HEK293 (cell line): ENCODE measurements at regions not wholly inside any gene's neighbourhood (a gene's known extent, or its start where the extent isn't known, plus 50 kb on each side); places are given as distances from the start of the nearest gene placed in this dataset.

ENCODE experiments used
- CTCF ChIA-PET: fragments of 350-600 bp; formaldehyde crosslinking; extraction: SDS; loops from one replicate; lab custom pipeline; 2021; ENCODE audit warnings: antibody characterized with exemption; lab: Yijun Ruan, JAX
- POLR2A ChIA-PET: fragments of 300-600 bp; formaldehyde crosslinking; extraction: SDS; loops from one replicate; lab custom pipeline; 2020; ENCODE audit warnings: antibody characterized with exemption, inconsistent platforms; lab: Yijun Ruan, JAX
- H3K27ac ChIP-seq: fragments of 200-500 bp; sonication (Bioruptor generic); 2 replicates; pipeline ENCODE4 v1.5.1; 2014; ENCODE audit warnings: low read depth, low read length, control low read depth, inconsistent platforms; ENCODE audit errors: extremely low read depth
- H3K36me3 ChIP-seq, 2 experiments: fragments of 200-500 bp in 1 of 2; sonication (Bioruptor generic) in 1 of 2; 1 replicate in 1 of 2; 2 replicates in 1 of 2; pipeline ENCODE4 v1.5.1; 2014 to 2017; ENCODE audit warnings: inconsistent platforms in 2 of 2, low read length in 2 of 2; ENCODE audit not compliant: control insufficient read depth in 2 of 2, insufficient read depth in 1 of 2
- H3K4me1 ChIP-seq: fragments of 200-500 bp; sonication (Bioruptor generic); 2 replicates; pipeline ENCODE4 v1.5.1; 2014; ENCODE audit warnings: mild to moderate bottlenecking, low read length, inconsistent platforms; ENCODE audit not compliant: control insufficient read depth, insufficient read depth
- H3K4me3 ChIP-seq: 2 replicates; pipeline ENCODE4 v1.5.1; 2011; ENCODE audit warnings: low read depth, mild to moderate bottlenecking, control low read depth, low read length, moderate library complexity
- H3K9me3 ChIP-seq: fragments of 200-500 bp; sonication (Bioruptor generic); 2 replicates; pipeline ENCODE4 v1.5.1; 2014; ENCODE audit warnings: low read depth, low read length, inconsistent platforms; ENCODE audit not compliant: control insufficient read depth, insufficient read depth
- GLIS2 ChIP-seq: fragments of 450-650 bp; formaldehyde crosslinking; IDR thresholded peaks from 2 replicates; pipeline ENCODE4 v1.5.1; 2016; ENCODE audit warnings: missing biosample characterization, missing genetic modification characterization
- KLF16 ChIP-seq: fragments of 450-650 bp; formaldehyde crosslinking; IDR thresholded peaks from 2 replicates; pipeline ENCODE4 v1.5.1; 2017; ENCODE audit warnings: missing biosample characterization, missing genetic modification characterization
- KLF7 ChIP-seq: fragments of 450-650 bp; formaldehyde crosslinking; IDR thresholded peaks from 2 replicates; pipeline ENCODE4 v1.5.1; 2016; ENCODE audit warnings: missing biosample characterization, missing genetic modification characterization, borderline replicate concordance
- PRDM6 ChIP-seq: fragments of 450-650 bp; formaldehyde crosslinking; IDR thresholded peaks from 2 replicates; pipeline ENCODE4 v1.5.1; 2017; ENCODE audit warnings: missing biosample characterization, missing genetic modification characterization
- SCRT2 ChIP-seq: fragments of 450-650 bp; formaldehyde crosslinking; IDR thresholded peaks from 2 replicates; pipeline ENCODE4 v1.5.1; 2016; ENCODE audit warnings: missing biosample characterization, missing genetic modification characterization
- SETDB1 ChIP-seq: IDR thresholded peaks from one replicate; pipeline ENCODE4 v1.6.1; 2017; ENCODE audit warnings: mild to moderate bottlenecking, low read length, moderate library complexity, mixed read lengths; ENCODE audit not compliant: insufficient read length
- TRIM28 ChIP-seq: IDR thresholded peaks from 2 replicates; pipeline ENCODE4 v1.6.1; 2011; ENCODE audit warnings: low read length, control low read depth, borderline replicate concordance
- ZBTB21 ChIP-seq: fragments of 450-650 bp; formaldehyde crosslinking; IDR thresholded peaks from 2 replicates; pipeline ENCODE4 v1.5.1; 2017; ENCODE audit warnings: missing biosample characterization, missing genetic modification characterization
- ZBTB26 ChIP-seq: fragments of 450-650 bp; formaldehyde crosslinking; optimal IDR thresholded peaks from 2 replicates; pipeline ENCODE3; 2016; ENCODE audit warnings: missing biosample characterization, mild to moderate bottlenecking, missing genetic modification characterization
- ZBTB44 ChIP-seq: fragments of 450-650 bp; IDR thresholded peaks from 2 replicates; pipeline ENCODE4 v1.5.1; 2018; ENCODE audit warnings: missing biosample characterization, mild to moderate bottlenecking, missing genetic modification characterization
- ZIC2 ChIP-seq: fragments of 450-650 bp; formaldehyde crosslinking; IDR thresholded peaks from 2 replicates; pipeline ENCODE4 v1.5.1; 2016; ENCODE audit warnings: missing biosample characterization, missing genetic modification characterization
- ZNF2 ChIP-seq: fragments of 450-650 bp; formaldehyde crosslinking; IDR thresholded peaks from 2 replicates; pipeline ENCODE4 v1.5.1; 2016; ENCODE audit warnings: missing biosample characterization, missing genetic modification characterization
- ZNF24 ChIP-seq: fragments of 450-650 bp; formaldehyde crosslinking; IDR thresholded peaks from 2 replicates; pipeline ENCODE4 v1.5.1; 2016; ENCODE audit warnings: missing biosample characterization, missing genetic modification characterization
- ZNF280D ChIP-seq: fragments of 450-650 bp; formaldehyde crosslinking; IDR thresholded peaks from 2 replicates; pipeline ENCODE4 v1.5.1; 2016; ENCODE audit warnings: missing biosample characterization, missing genetic modification characterization
- ZNF426 ChIP-seq: fragments of 450-650 bp; formaldehyde crosslinking; IDR thresholded peaks from 2 replicates; pipeline ENCODE4 v1.5.1; 2017; ENCODE audit warnings: missing biosample characterization, missing genetic modification characterization, mild to moderate bottlenecking, inconsistent platforms, moderate library complexity
- ZNF510 ChIP-seq: fragments of 450-650 bp; formaldehyde crosslinking; IDR thresholded peaks from 2 replicates; pipeline ENCODE4 v1.5.1; 2018; ENCODE audit warnings: mild to moderate bottlenecking, missing genetic modification characterization, missing biosample characterization; ENCODE audit not compliant: insufficient replicate concordance
- ZNF610 ChIP-seq: fragments of 450-650 bp; formaldehyde crosslinking; IDR thresholded peaks from 2 replicates; pipeline ENCODE4 v1.5.1; 2016; ENCODE audit warnings: missing biosample characterization, missing genetic modification characterization, borderline replicate concordance
- ZNF629 ChIP-seq: fragments of 450-650 bp; formaldehyde crosslinking; IDR thresholded peaks from 2 replicates; pipeline ENCODE4 v1.5.1; 2017; ENCODE audit warnings: missing biosample characterization, missing genetic modification characterization
- ZNF768 ChIP-seq: fragments of 450-650 bp; formaldehyde crosslinking; IDR thresholded peaks from 2 replicates; pipeline ENCODE4 v1.5.1; 2018; ENCODE audit warnings: missing biosample characterization, mild to moderate bottlenecking, missing genetic modification characterization
- ZSCAN16 ChIP-seq: fragments of 450-650 bp; formaldehyde crosslinking; IDR thresholded peaks from 2 replicates; pipeline ENCODE4 v1.5.1; 2016; ENCODE audit warnings: missing biosample characterization, missing genetic modification characterization
- ZSCAN18 ChIP-seq: fragments of 450-650 bp; formaldehyde crosslinking; IDR thresholded peaks from 2 replicates; pipeline ENCODE4 v1.5.1; 2016; ENCODE audit warnings: missing biosample characterization, missing genetic modification characterization

- Histone ChIP-seq H3K4me3 (no peak overlapping the region), H3K27ac (no peak overlapping the region), H3K36me3 (no peaks in the 10 kb centered on the region), H3K4me1 (no peaks in the 10 kb centered on the region), H3K9me3 (no peaks in the 10 kb centered on the region)
- POLR2A ChIA-PET, result no interaction called here
- CTCF ChIA-PET, result interaction anchor here (0.6 to 1.3 kb wide), 4 partner anchors 24 to 1067 kb away, joined by 3 to 6 read pairs (median 3); no protein-coding TSS in a partner anchor
- TF ChIP-seq TRIM28, result no peak
- TF ChIP-seq ZBTB21 (tag by site-specific recombination), result no peak
- TF ChIP-seq ZNF768, result no peak
- TF ChIP-seq ZNF2 (tag by site-specific recombination), result no peak
- no peak for TF ChIP-seq ZNF24 (tag by site-specific recombination)
- no peak for TF ChIP-seq ZSCAN18 (tag by site-specific recombination)
- TF ChIP-seq KLF16 (tag by site-specific recombination), result no peak
- TF ChIP-seq ZBTB26 (tag by site-specific recombination), result no peak
- TF ChIP-seq ZNF610 (tag by site-specific recombination), result no peak
- TF ChIP-seq ZSCAN16, result no peak
- TF ChIP-seq ZNF280D, result no peak
- TF ChIP-seq ZNF510 (tag by site-specific recombination), result no peak
- TF ChIP-seq, all 188 proteins: peak for 0
These were observed 201.7 kb downstream of the MAP2K4 start for GRCh38 chr17:12222392-12222791.

- Histone ChIP-seq H3K4me3 (no peak overlapping the region), H3K9me3 (no peaks in the 10 kb centered on the region), H3K36me3 (no peaks in the 10 kb centered on the region), H3K4me1 (no peaks in the 10 kb centered on the region), H3K27ac (no peak overlapping the region)
- ChIA-PET POLR2A (no interaction called here), CTCF (interaction anchor here (1.4 kb wide), 1 partner anchor 28 kb away, joined by 3 read pairs; no protein-coding TSS in a partner anchor)
- TF ChIP-seq ZIC2 (tag by site-specific recombination), result no peak
These were observed 206.9 kb downstream of the MAP2K4 start for GRCh38 chr17:12227547-12227946.

GRCh38 chr17:12229335-12229734, 208.7 kb downstream of the MAP2K4 start:
- no peaks in the 10 kb centered on the region for H3K9me3 ChIP-seq
- H3K4me1 ChIP-seq, result no peaks in the 10 kb centered on the region
- no peak overlapping the region for H3K27ac ChIP-seq
- no peaks in the 10 kb centered on the region for H3K36me3 ChIP-seq
- CTCF ChIA-PET, result no interaction called here
- POLR2A ChIA-PET, result no interaction called here
- no peak overlapping the region for H3K4me3 ChIP-seq
- TF ChIP-seq GLIS2 (no peak), ZNF426 (tag by site-specific recombination) (no peak), SETDB1 (no peak), PRDM6 (no peak), SCRT2 (no peak), ZNF768 (no peak), ZNF510 (tag by site-specific recombination) (no peak), ZBTB44 (tag by site-specific recombination) (no peak), ZNF629 (tag by site-specific recombination) (no peak), KLF7 (tag by site-specific recombination) (no peak)
